Endothelial cell (in vitro differentiated cells): ENCODE measurements at regions not wholly inside any gene's neighbourhood (a gene's known extent, or its start where the extent isn't known, plus 50 kb on each side); places are given as distances from the start of the nearest gene placed in this dataset.

ENCODE experiments used
- DNase-seq: peaks from one replicate; pipeline ENCODE4 v3.0.0; 2021; ENCODE audit warnings: low spot score
- H3K27ac Mint-ChIP-seq: one replicate; pipeline ENCODE4 v1.8.0; 2021; ENCODE audit warnings: mixed read lengths, inconsistent platforms; ENCODE audit not compliant: unreplicated experiment
- H3K27me3 Mint-ChIP-seq: one replicate; pipeline ENCODE4 v1.8.0; 2021; ENCODE audit warnings: mild to moderate bottlenecking, moderate library complexity, mixed read lengths, inconsistent platforms; ENCODE audit not compliant: unreplicated experiment
- H3K36me3 Mint-ChIP-seq: one replicate; pipeline ENCODE4 v1.8.0; 2021; ENCODE audit warnings: mild to moderate bottlenecking, low read depth, mixed read lengths, inconsistent platforms; ENCODE audit not compliant: unreplicated experiment
- H3K4me1 Mint-ChIP-seq: one replicate; pipeline ENCODE4 v1.8.0; 2021; ENCODE audit warnings: mild to moderate bottlenecking, mixed read lengths, inconsistent platforms; ENCODE audit not compliant: unreplicated experiment
- H3K4me3 Mint-ChIP-seq: one replicate; pipeline ENCODE4 v1.8.0; 2021; ENCODE audit warnings: mild to moderate bottlenecking, mixed read lengths, inconsistent platforms; ENCODE audit not compliant: unreplicated experiment
- H3K9me3 Mint-ChIP-seq: one replicate; pipeline ENCODE4 v1.8.0; 2021; ENCODE audit warnings: mixed read lengths, inconsistent platforms; ENCODE audit not compliant: unreplicated experiment
- TF ChIP-seq, protein P1 (sequence below): fragments of 200-600 bp; sonication (generic); IDR thresholded peaks from one replicate; pipeline ENCODE4 v1.5.0; 2021; ENCODE audit warnings: antibody characterized with exemption; ENCODE audit not compliant: unreplicated experiment

DNA sequence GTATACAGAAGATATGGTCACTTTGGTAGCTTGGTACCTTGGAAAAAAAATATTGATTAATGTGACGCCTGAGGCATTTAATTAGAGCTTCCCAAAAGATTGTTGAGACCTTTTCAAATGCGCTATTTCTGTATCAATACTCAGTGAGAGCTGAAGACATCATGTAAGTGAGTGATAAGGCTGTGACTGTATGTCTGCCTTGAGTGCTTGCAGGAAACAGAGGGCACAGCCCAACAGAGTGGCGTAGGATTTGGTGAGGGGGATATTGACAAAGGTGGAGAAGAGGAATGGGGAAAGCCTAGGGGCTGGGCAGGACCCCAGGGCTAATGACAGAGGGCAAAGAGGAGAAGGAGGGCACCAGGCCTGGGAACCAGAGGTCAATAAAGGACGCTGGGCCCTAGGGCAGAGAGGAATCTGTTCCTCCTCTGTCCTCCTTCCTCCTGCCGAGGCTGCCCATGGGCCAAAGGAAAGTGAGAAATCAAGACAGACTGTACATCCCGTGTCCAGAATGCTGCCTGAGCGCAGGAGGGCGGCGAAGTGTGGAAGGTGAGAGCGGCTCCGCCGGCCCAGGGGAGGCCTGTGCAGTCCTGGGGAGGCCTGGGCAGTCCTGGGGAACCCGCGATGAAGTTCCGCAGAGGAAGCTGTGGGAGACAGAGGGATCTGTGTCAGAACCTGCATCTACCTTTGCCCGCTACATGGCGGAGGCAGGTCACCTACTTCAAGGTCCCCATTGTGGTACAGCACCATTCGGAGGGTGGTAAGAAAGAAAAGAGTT is 228.6 kb upstream of the PIEZO2 start:
- no peak for DNase-seq
- Mint-ChIP-seq H3K36me3 (no peaks in the 10 kb centered on the region), H3K4me3 (no peak overlapping the region), H3K4me1 (peaks cover 2% of the 10 kb centered on the region), H3K9me3 (no peaks in the 10 kb centered on the region), H3K27ac (no peak overlapping the region), H3K27me3 (peaks cover 3% of the 10 kb centered on the region)
- TF ChIP-seq, protein P1, sequence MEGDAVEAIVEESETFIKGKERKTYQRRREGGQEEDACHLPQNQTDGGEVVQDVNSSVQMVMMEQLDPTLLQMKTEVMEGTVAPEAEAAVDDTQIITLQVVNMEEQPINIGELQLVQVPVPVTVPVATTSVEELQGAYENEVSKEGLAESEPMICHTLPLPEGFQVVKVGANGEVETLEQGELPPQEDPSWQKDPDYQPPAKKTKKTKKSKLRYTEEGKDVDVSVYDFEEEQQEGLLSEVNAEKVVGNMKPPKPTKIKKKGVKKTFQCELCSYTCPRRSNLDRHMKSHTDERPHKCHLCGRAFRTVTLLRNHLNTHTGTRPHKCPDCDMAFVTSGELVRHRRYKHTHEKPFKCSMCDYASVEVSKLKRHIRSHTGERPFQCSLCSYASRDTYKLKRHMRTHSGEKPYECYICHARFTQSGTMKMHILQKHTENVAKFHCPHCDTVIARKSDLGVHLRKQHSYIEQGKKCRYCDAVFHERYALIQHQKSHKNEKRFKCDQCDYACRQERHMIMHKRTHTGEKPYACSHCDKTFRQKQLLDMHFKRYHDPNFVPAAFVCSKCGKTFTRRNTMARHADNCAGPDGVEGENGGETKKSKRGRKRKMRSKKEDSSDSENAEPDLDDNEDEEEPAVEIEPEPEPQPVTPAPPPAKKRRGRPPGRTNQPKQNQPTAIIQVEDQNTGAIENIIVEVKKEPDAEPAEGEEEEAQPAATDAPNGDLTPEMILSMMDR, result no peak

DNA sequence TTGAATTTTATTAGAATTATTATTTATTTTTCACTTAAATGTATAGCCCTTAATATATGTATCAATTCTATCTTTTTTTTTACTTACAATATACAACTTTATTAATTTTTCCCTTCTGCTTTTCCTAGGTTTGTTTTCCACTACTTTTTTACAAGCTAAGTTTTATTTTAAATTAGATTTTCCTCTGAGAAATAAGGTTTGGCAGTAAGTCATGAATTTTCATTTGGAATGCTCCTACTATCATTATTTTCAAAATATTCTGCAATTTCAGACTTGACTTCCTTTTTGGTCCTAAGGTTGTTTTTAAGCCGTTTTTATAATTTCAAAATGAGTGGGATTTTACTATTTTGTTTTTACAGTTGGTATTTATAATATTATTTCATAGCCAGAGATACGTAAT is 222.8 kb upstream of the PIEZO2 start:
- H3K9me3 Mint-ChIP-seq, result no peaks in the 10 kb centered on the region
- no peak overlapping the region for H3K4me3 Mint-ChIP-seq
- TF ChIP-seq, protein P1, result no peak
- no peaks in the 10 kb centered on the region for H3K27me3 Mint-ChIP-seq
- no peaks in the 10 kb centered on the region for H3K4me1 Mint-ChIP-seq
- H3K27ac Mint-ChIP-seq, result no peak overlapping the region
- no peaks in the 10 kb centered on the region for H3K36me3 Mint-ChIP-seq
- DNase-seq, result no peak

DNA sequence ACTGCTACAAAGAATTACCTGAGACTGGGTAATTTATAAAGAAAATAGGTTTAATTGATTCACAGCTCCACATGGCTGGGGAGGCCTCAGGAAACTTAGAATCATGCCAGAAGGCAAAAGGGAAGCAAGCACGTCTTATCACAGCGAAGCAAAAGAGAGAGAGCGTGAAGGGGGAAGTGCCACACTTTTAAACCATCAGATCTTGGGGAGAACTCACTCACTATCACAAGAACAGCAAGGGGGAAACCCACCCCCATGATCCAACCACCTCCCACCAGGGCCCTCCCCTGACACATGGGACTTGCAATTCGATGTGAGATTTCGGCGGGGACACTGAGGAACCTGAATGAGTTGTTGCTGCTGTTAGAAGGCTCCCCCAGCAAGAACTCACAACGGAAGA is 220.2 kb upstream of the PIEZO2 start:
- H3K27me3 Mint-ChIP-seq, result no peaks in the 10 kb centered on the region
- no peaks in the 10 kb centered on the region for H3K4me1 Mint-ChIP-seq
- H3K27ac Mint-ChIP-seq, result no peak overlapping the region
- no peaks in the 10 kb centered on the region for H3K9me3 Mint-ChIP-seq
- DNase-seq, result no peak
- H3K4me3 Mint-ChIP-seq, result no peak overlapping the region
- no peaks in the 10 kb centered on the region for H3K36me3 Mint-ChIP-seq
- TF ChIP-seq, protein P1, result no peak

DNA sequence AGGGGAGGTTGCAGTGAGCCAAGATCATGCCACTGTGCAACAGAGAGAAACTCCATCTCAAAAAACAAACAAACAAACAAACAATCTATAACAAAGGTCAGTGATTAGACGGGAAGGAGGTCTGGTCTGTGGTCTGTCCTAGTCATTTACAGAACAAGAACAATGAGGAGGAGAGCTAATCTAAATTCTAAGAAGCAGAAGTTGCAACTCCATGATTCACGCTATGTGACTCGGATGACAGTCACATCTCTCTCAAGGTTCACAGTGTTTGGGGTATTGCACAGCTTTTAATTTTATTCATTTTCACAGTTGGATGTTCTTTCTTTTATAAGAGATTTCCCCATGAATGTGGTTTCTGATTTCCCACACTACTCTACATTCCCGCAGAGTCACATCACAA is 218.7 kb upstream of the PIEZO2 start:
- DNase-seq, result no peak

DNA sequence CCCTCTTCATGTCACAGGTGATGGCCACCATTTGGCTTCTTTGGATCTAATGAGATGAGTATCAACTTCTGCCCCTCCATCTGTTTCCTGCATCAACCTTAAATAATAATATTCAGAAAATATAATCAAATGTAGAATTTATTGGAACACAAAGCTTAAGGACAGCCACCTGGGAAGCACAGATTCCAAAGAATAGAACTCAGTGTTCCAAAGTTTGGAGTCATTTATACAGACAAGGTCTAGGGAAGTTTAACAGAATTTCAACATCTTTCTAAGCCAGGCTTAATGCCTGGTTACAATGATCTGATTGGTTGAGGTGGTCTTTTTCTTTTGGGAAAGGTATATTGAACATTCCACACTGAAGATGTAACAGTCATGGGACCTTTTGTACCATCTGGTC is 218.0 kb upstream of the PIEZO2 start:
- no peak for DNase-seq
- no peaks in the 10 kb centered on the region for H3K36me3 Mint-ChIP-seq
- no peak overlapping the region for H3K27ac Mint-ChIP-seq
- TF ChIP-seq, protein P1, result no peak
- no peak overlapping the region for H3K4me3 Mint-ChIP-seq
- H3K27me3 Mint-ChIP-seq, result no peaks in the 10 kb centered on the region
- H3K4me1 Mint-ChIP-seq, result no peaks in the 10 kb centered on the region
- H3K9me3 Mint-ChIP-seq, result no peaks in the 10 kb centered on the region

More for the DNA sequence above, 218.7 kb upstream of the PIEZO2 start:
- no peak overlapping the region for H3K4me3 Mint-ChIP-seq
- no peaks in the 10 kb centered on the region for H3K9me3 Mint-ChIP-seq
- TF ChIP-seq, protein P1, result no peak
- no peak overlapping the region for H3K27ac Mint-ChIP-seq
- H3K27me3 Mint-ChIP-seq, result no peaks in the 10 kb centered on the region
- H3K4me1 Mint-ChIP-seq, result no peaks in the 10 kb centered on the region
- H3K36me3 Mint-ChIP-seq, result no peaks in the 10 kb centered on the region
